OCI-LY7 (cell line): ENCODE measurements at regions not wholly inside any gene's neighbourhood (a gene's known extent, or its start where the extent isn't known, plus 50 kb on each side); places are given as distances from the start of the nearest gene placed in this dataset.

ENCODE experiments used
- CTCF ChIP-seq: fragments of 200-600 bp; sonication (generic); conservative IDR thresholded peaks from 2 replicates; pipeline ENCODE4 v1.5.1; 2014; ENCODE audit warnings: mild to moderate bottlenecking, antibody characterized with exemption, low read length, moderate library complexity, mixed read lengths
- EZH2phosphoT487 ChIP-seq: fragments of 200-600 bp; sonication (generic); IDR thresholded peaks from 2 replicates; pipeline ENCODE4 v1.6.1; 2018; ENCODE audit warnings: low read depth, borderline replicate concordance, mild to moderate bottlenecking, mixed run types, antibody characterized with exemption, low read length, moderate library complexity, mixed read lengths

GRCh38 chr4:148651991-148652390 is 209.8 kb upstream of the NR3C2 start:
- TF ChIP-seq EZH2phosphoT487 (no peak), CTCF (no peak)
